Peyer's patch (tissue), 4 donors: ENCODE measurements at regions not wholly inside any gene's neighbourhood (a gene's known extent, or its start where the extent isn't known, plus 50 kb on each side); places are given as distances from the start of the nearest gene placed in this dataset.
"Not testable (repeated sequence)": the region's sequence is repeated elsewhere in the genome, so short reads cannot be mapped to it uniquely, and the experiment has no call there.

Experiments
- POLR2A ChIP-seq, 2 donors: fragments of 450-650 bp; IDR thresholded peaks; one replicate each; pipeline ENCODE4 v1.5.1; 2017; ENCODE audit warnings: antibody characterized with exemption in 2 of 2, mild to moderate bottlenecking in 2 of 2, moderate library complexity in 2 of 2
- TF ChIP-seq, protein P1 (sequence below), 6 experiments: fragments of 450-650 bp in 4 of 6; fragments of 200-600 bp in 2 of 6; sonication (generic) in 1 of 6; IDR thresholded peaks; one replicate each; pipeline ENCODE4 v1.5.1; 2017 to 2019; ENCODE audit warnings: antibody characterized with exemption in 6 of 6, mild to moderate bottlenecking in 3 of 6, moderate library complexity in 1 of 6

DNA sequence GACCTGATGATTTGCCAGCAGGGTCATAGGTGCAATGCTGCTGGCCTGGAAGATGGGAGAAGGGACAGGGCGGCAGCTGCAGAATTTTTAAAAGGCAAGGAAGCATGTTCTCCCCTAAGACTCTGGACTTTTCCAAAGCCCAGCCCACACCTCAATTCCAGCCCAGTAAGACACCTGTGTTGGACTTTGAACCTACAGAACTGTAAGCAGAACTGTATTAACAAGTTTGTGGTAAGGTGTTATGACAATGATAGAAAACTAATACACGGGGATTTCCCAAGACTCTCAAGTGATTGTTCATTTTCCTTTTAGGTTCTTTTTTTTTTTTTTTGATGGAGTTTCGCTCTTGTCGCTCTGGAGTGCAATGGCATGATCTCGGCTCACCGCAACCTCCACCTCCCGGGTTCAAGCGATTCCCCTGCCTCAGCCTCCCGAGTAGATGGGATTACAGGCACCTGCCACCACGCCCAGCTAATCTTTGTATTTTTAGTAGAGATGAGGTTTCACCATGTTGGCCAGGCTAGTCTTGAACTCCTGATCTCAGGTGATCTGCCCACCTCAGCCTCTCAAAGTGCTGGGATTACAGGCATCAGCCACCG, 53.0 kb upstream of the CYP2D6 start:
- TF ChIP-seq, protein P1, sequence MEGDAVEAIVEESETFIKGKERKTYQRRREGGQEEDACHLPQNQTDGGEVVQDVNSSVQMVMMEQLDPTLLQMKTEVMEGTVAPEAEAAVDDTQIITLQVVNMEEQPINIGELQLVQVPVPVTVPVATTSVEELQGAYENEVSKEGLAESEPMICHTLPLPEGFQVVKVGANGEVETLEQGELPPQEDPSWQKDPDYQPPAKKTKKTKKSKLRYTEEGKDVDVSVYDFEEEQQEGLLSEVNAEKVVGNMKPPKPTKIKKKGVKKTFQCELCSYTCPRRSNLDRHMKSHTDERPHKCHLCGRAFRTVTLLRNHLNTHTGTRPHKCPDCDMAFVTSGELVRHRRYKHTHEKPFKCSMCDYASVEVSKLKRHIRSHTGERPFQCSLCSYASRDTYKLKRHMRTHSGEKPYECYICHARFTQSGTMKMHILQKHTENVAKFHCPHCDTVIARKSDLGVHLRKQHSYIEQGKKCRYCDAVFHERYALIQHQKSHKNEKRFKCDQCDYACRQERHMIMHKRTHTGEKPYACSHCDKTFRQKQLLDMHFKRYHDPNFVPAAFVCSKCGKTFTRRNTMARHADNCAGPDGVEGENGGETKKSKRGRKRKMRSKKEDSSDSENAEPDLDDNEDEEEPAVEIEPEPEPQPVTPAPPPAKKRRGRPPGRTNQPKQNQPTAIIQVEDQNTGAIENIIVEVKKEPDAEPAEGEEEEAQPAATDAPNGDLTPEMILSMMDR (IDR thresholded peaks at IDR 0.05): not testable (repeated sequence)
- TF ChIP-seq POLR2A (IDR thresholded peaks at IDR 0.05): not testable (repeated sequence)
